Left ventricle myocardium inferior (tissue), 1 donor: ENCODE measurements at regions not wholly inside any gene's neighbourhood (a gene's known extent, or its start where the extent isn't known, plus 50 kb on each side); places are given as distances from the start of the nearest gene placed in this dataset.

Experiments used
- DNase-seq: peaks from one replicate; pipeline ENCODE4 v3.0.0-alpha.2; 2020
- H3K27ac ChIP-seq: fragments of 200-600 bp; replicated peaks from 2 replicates; pipeline ENCODE4 v1.8.0; 2021
- H3K27me3 ChIP-seq: fragments of 200-600 bp; 2 replicates; pipeline ENCODE4 v1.8.0; 2021; ENCODE audit warnings: low read depth
- H3K36me3 ChIP-seq: fragments of 200-600 bp; 2 replicates; pipeline ENCODE4 v1.8.0; 2021
- H3K4me1 ChIP-seq: fragments of 200-600 bp; 2 replicates; pipeline ENCODE4 v1.8.0; 2021
- H3K4me3 ChIP-seq: fragments of 200-600 bp; 2 replicates; pipeline ENCODE4 v1.8.0; 2021; ENCODE audit warnings: mild to moderate bottlenecking, moderate library complexity
- H3K9me3 ChIP-seq: fragments of 200-600 bp; replicated peaks from 2 replicates; pipeline ENCODE4 v1.8.0; 2021
- CTCF ChIP-seq: fragments of 200-600 bp; IDR thresholded peaks from 2 replicates; pipeline ENCODE4 v1.8.0; 2021; ENCODE audit warnings: antibody characterized with exemption, mild to moderate bottlenecking, borderline replicate concordance
- intact Hi-C: fragments of 100-400 bp; cut with micrococcal nuclease; formaldehyde crosslinking; loops from one replicate; pipeline ENCODE4 v1.11.0; 2022
- donor health status: DM: no; HTN: yes; CAD: no; lungs with severe emphysema.

- no peaks in the 10 kb centered on the region for H3K36me3 ChIP-seq
- no peak for TF ChIP-seq CTCF
- H3K9me3 ChIP-seq = no peaks in the 10 kb centered on the region
- DNase-seq = no peak
- no peak overlapping the region for H3K4me3 ChIP-seq
- H3K27ac ChIP-seq = no peak overlapping the region
- H3K4me1 ChIP-seq = no peaks in the 10 kb centered on the region
- no peaks in the 10 kb centered on the region for H3K27me3 ChIP-seq
- intact Hi-C loops = no loop called here
Measured at GRCh38 chr1:68696221-68696620, 199.3 kb upstream of the DEPDC1 start.

GRCh38 chr1:68703921-68704354, 207.1 kb upstream of the DEPDC1 start:
- Histone ChIP-seq H3K4me3 (no peak overlapping the region), H3K4me1 (peaks cover 15% of the 10 kb centered on the region), H3K9me3 (peaks cover 5% of the 10 kb centered on the region), H3K27me3 (no peaks in the 10 kb centered on the region), H3K36me3 (no peaks in the 10 kb centered on the region), H3K27ac (no peak overlapping the region)
- DNase-seq = no peak
- TF ChIP-seq CTCF = no peak
- intact Hi-C loops = no loop called here

GRCh38 chr1:68704800-68705443, 208.0 kb upstream of the DEPDC1 start:
- Histone ChIP-seq H3K4me3 (no peak overlapping the region), H3K36me3 (no peaks in the 10 kb centered on the region), H3K4me1 (peaks cover 15% of the 10 kb centered on the region), H3K27me3 (no peaks in the 10 kb centered on the region), H3K27ac (no peak overlapping the region), H3K9me3 (peaks cover 15% of the 10 kb centered on the region)
- TF ChIP-seq CTCF = no peak
- DNase-seq = no peak
- intact Hi-C loops = no loop called here

- Histone ChIP-seq H3K27me3 (no peaks in the 10 kb centered on the region), H3K27ac (no peak overlapping the region), H3K9me3 (peaks cover 20% of the 10 kb centered on the region), H3K4me1 (peaks cover 15% of the 10 kb centered on the region), H3K36me3 (no peaks in the 10 kb centered on the region), H3K4me3 (no peak overlapping the region)
- TF ChIP-seq CTCF = no peak
- DNase-seq = no peak
- intact Hi-C loops = no loop called here
Measured at GRCh38 chr1:68705466-68705865, 208.6 kb upstream of the DEPDC1 start.

- peaks cover 25% of the 10 kb centered on the region for H3K9me3 ChIP-seq
- no peak for DNase-seq
- no peaks in the 10 kb centered on the region for H3K27me3 ChIP-seq
- peaks cover 15% of the 10 kb centered on the region for H3K4me1 ChIP-seq
- no peak overlapping the region for H3K27ac ChIP-seq
- intact Hi-C loops = no loop called here
- TF ChIP-seq CTCF = no peak
- H3K36me3 ChIP-seq = no peaks in the 10 kb centered on the region
- H3K4me3 ChIP-seq = no peak overlapping the region
Measured at GRCh38 chr1:68706639-68707317, 209.9 kb upstream of the DEPDC1 start.
